Loucy (cell line): ENCODE measurements at regions not wholly inside any gene's neighbourhood (a gene's known extent, or its start where the extent isn't known, plus 50 kb on each side); places are given as distances from the start of the nearest gene placed in this dataset.

ENCODE experiments used
- H2AFZ ChIP-seq: fragments of 200-600 bp; sonication (generic); 2 replicates; pipeline ENCODE4 v1.6.0; 2016; ENCODE audit warnings: antibody characterized with exemption, mild to moderate bottlenecking, low read length, moderate library complexity
- H3F3A ChIP-seq: fragments of 200-600 bp; 2 replicates; pipeline ENCODE4 v1.6.0; 2016; ENCODE audit warnings: antibody characterized with exemption, low read depth, mild to moderate bottlenecking
- H3K27me3 ChIP-seq: fragments of 200-600 bp; sonication (generic); 2 replicates; pipeline ENCODE4 v1.6.1; 2014; ENCODE audit warnings: low read length, mild to moderate bottlenecking; ENCODE audit not compliant: insufficient read depth, poor library complexity, severe bottlenecking
- H3K36me3 ChIP-seq: fragments of 200-600 bp; sonication (generic); 2 replicates; pipeline ENCODE4 v1.6.1; 2016; ENCODE audit warnings: low read length; ENCODE audit not compliant: insufficient read depth
- H3K4me1 ChIP-seq: fragments of 200-600 bp; sonication (generic); 2 replicates; pipeline ENCODE4 v1.5.1; 2014; ENCODE audit warnings: low read length, mild to moderate bottlenecking; ENCODE audit not compliant: insufficient read depth, poor library complexity, severe bottlenecking
- H3K4me2 ChIP-seq: fragments of 200-600 bp; sonication (generic); 2 replicates; pipeline ENCODE4 v1.6.0; 2014; ENCODE audit warnings: antibody characterized with exemption, low read length, low read depth, mild to moderate bottlenecking; ENCODE audit not compliant: poor library complexity, severe bottlenecking
- H3K4me3 ChIP-seq: fragments of 200-600 bp; sonication (generic); 2 replicates; pipeline ENCODE4 v1.5.1; 2014; ENCODE audit warnings: low read length, mild to moderate bottlenecking, mixed read lengths; ENCODE audit not compliant: poor library complexity, severe bottlenecking
- H3K79me2 ChIP-seq: fragments of 200-600 bp; sonication (generic); 2 replicates; pipeline ENCODE4 v1.6.1; 2014; ENCODE audit warnings: low read length; ENCODE audit not compliant: insufficient read depth
- H3K9ac ChIP-seq: fragments of 200-600 bp; sonication (generic); 2 replicates; pipeline ENCODE4 v1.6.0; 2014; ENCODE audit warnings: mild to moderate bottlenecking, low read depth, low read length, moderate library complexity; ENCODE audit not compliant: poor library complexity, severe bottlenecking
- H3K9me2 ChIP-seq: fragments of 200-600 bp; sonication (generic); replicated peaks from 2 replicates; pipeline ENCODE4 v1.6.1; 2016; ENCODE audit warnings: low read depth, low read length, mixed read lengths
- H3K9me3 ChIP-seq: fragments of 200-600 bp; sonication (generic); 2 replicates; pipeline ENCODE4 v1.6.1; 2014; ENCODE audit warnings: mild to moderate bottlenecking, antibody characterized with exemption, low read length, low read depth; ENCODE audit not compliant: insufficient read depth
- H4K20me1 ChIP-seq: fragments of 200-600 bp; sonication (generic); 2 replicates; pipeline ENCODE4 v1.6.0; 2014; ENCODE audit warnings: antibody characterized with exemption, low read length, mild to moderate bottlenecking; ENCODE audit not compliant: insufficient read depth, poor library complexity, severe bottlenecking
- CTCF ChIP-seq: fragments of 200-600 bp; sonication (generic); conservative IDR thresholded peaks from 2 replicates; pipeline ENCODE4 v1.5.1; 2014; ENCODE audit warnings: mild to moderate bottlenecking, antibody characterized with exemption, low read length
- EZH2phosphoT487 ChIP-seq: fragments of 200-600 bp; IDR thresholded peaks from 2 replicates; pipeline ENCODE4 v1.6.1; 2018; ENCODE audit warnings: antibody characterized with exemption, mild to moderate bottlenecking, moderate library complexity, borderline replicate concordance

DNA sequence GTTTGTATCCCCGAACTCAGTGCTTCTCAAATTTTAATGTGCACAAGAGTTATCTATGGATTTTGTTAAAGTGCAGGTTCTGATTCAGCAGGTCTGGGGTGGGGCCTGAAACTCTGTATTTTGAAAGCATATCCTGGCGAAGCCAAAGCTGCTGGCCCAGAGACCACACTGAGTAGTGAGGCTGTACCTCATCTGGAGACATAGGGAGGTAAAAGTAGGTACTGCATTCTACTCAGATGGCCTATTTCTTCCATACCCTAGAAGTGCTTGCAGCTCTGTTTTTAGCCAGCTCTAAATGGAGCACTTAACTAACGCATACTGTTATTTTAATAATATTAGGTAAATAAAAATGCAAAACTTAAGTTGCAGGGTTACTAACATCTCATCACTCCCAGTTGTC, 206.2 kb upstream of the PRNP start:
- Histone ChIP-seq H3K4me1 (peaks cover 3% of the 10 kb centered on the region), H3K4me3 (no peak overlapping the region)

GRCh38 chr20:4476903-4477500, 209.3 kb upstream of the PRNP start:
- Histone ChIP-seq H3K4me2 (no peak overlapping the region), H3K9ac (no peak overlapping the region), H4K20me1 (no peaks in the 10 kb centered on the region), H3K36me3 (no peaks in the 10 kb centered on the region), H3K79me2 (no peaks in the 10 kb centered on the region), H2AFZ (no peak overlapping the region), H3K27me3 (no peaks in the 10 kb centered on the region), H3K4me3 (no peak overlapping the region), H3F3A (no peaks in the 10 kb centered on the region), H3K4me1 (no peaks in the 10 kb centered on the region), H3K9me2 (no peaks in the 10 kb centered on the region), H3K9me3 (no peaks in the 10 kb centered on the region)
- TF ChIP-seq EZH2phosphoT487 (no peak), CTCF (no peak)

More for the DNA sequence above, 206.2 kb upstream of the PRNP start:
- no peaks in the 10 kb centered on the region for H3F3A ChIP-seq
- no peaks in the 10 kb centered on the region for H4K20me1 ChIP-seq
- H3K9me3 ChIP-seq: no peaks in the 10 kb centered on the region
- no peak overlapping the region for H3K9ac ChIP-seq
- TF ChIP-seq CTCF: no peak
- no peak for TF ChIP-seq EZH2phosphoT487
- H3K79me2 ChIP-seq: no peaks in the 10 kb centered on the region
- H3K27me3 ChIP-seq: no peaks in the 10 kb centered on the region
- no peak overlapping the region for H3K4me2 ChIP-seq
- H3K36me3 ChIP-seq: no peaks in the 10 kb centered on the region
- H2AFZ ChIP-seq: no peak overlapping the region
- H3K9me2 ChIP-seq: no peaks in the 10 kb centered on the region

DNA sequence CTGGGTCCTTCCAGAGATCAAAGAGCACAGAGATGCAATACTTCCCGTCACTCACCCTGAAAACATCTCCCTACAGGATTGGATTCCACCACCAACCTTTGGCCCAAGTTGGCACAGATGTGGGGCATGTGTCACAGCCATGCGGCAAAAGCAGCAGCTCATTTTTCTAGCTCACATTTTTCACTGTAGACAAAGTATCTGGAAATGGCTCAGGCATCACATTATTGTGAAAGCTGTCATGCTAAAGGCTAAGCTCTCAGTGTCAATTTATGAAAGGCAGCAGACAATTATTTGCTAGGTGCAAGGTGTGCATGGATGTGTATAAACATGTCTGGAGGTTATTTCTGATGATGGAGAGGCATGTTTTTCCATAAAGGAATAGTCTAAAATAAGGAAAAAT, 213.3 kb upstream of the PRNP start:
- no peak overlapping the region for H3K4me3 ChIP-seq
- H4K20me1 ChIP-seq: no peaks in the 10 kb centered on the region
- H3K9me2 ChIP-seq: no peaks in the 10 kb centered on the region
- H3K4me2 ChIP-seq: no peak overlapping the region
- H3K9ac ChIP-seq: no peak overlapping the region
- no peaks in the 10 kb centered on the region for H3K4me1 ChIP-seq
- TF ChIP-seq CTCF (no peak), EZH2phosphoT487 (no peak)
- H3K27me3 ChIP-seq: no peaks in the 10 kb centered on the region
- H3K9me3 ChIP-seq: no peaks in the 10 kb centered on the region
- H2AFZ ChIP-seq: no peak overlapping the region
- no peaks in the 10 kb centered on the region for H3F3A ChIP-seq
- H3K79me2 ChIP-seq: no peaks in the 10 kb centered on the region
- no peaks in the 10 kb centered on the region for H3K36me3 ChIP-seq
